GM21737 (cell line): ENCODE measurements at regions not wholly inside any gene's neighbourhood (a gene's known extent, or its start where the extent isn't known, plus 50 kb on each side); places are given as distances from the start of the nearest gene placed in this dataset.
"Not testable (repeated sequence)": the region's sequence is repeated elsewhere in the genome, so short reads cannot be mapped to it uniquely, and the experiment has no call there.

Experiments
- ATAC-seq: cut with Tn5 transposase; IDR thresholded peaks from one replicate; pipeline ENCODE4 v1.9.1; 2021; ENCODE audit warnings: mild to moderate bottlenecking, moderate library complexity; ENCODE audit not compliant: unreplicated experiment

DNA sequence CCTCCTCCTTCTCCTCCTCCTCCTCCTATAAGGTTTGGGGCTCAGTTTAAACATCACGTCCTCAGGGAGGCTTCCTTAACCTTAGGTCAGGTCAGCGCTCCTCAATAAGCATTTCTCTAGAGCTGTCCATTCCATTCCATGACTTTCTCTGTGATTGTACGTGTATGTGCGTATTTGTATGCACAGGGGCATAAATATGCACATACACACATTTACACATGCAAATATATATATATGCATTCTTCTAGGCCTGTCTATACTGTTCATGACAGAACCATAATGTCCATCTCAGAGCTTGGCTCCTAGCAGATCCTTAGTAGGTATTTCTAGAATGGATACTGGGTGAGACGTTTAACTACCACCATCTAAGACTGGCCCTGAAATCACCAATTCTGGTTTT, 258.6 kb downstream of the STIM2 start:
- no peak for ATAC-seq

DNA sequence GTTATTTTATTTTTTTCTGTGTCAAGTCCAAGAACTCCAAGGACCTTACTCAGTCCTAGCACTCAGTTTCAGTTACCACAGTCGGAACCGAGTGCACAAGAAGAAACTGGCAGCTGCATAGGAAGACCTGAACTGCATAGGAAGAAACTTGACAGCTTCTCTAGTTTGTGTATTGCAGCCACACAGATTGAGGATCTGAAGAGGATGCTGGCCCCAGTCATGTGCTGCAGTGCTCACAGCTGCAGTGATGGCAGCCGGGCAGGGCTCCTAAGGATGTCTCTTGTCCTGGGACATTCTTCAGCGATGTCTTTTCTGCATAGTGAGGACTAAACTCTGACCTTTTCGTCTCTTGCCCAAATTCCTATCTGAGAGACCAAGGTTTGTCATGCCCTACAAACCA, 261.2 kb downstream of the STIM2 start:
- no peak for ATAC-seq

DNA sequence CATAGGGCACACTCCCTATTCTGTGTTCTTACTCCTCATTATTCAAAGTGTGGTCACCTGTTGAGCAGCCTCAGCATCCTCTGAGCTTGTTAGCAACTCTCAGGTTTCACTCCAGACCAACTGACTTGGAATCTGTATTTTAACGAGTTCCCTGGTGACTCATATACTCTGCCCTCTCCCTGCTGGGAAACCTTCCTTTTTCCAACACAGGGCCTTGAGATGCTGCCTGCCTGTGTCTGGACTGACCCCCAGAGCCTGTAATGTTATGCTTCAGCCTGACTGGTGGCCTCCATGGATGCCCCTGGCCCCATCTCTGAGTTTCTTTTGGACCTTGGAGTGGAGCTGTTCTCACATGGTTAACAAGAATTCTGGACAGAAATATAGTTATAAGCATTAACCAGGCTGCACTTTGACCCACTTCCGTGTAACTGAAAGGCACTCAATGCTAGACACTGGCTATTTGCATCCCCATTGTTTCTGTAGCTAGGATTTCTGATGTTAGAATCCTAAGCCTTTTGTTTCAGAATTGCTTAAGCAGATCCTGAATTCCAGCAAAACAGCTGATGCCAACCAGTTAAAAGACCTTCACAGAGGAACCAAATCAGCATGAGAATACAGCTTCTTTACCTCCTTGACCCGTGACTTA, 262.6 kb downstream of the STIM2 start:
- no peak for ATAC-seq

DNA sequence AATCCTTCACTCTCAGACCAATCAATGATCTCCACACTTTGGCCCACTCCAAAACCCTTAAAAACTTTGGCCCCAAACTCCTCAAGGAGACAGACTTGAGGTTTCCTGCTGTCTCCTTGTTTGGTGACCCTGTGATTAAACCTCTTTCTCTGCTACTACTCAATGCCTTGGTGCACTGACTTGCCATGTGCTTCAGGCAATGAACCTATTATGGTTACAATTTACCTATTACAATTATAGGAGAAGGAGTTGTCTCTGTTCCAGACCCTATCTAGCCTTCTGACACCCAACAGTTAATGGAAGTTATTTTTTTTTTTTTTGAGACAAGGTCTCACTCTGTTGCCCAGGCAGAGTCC, 263.1 kb downstream of the STIM2 start:
- no peak for ATAC-seq

DNA sequence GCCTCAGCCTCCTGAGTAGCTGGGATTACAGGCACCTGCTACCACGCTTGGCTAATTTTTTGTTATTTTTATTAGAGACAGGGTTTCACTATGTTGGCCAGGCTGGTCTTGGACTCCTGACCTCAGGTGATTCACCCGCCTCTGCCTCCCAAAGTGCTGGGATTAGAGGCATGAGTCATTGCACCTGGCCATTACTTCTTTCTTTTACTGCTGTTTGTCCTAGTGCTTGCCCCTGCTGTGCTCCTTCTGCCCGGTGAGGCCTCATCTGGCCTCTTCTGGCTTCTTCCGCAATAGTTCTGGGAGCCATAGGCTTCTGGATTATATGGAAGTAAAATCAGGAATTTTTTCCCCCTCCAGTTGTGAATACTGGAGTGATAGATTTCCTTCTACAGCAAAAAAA, 266.3 kb downstream of the STIM2 start:
- not testable (repeated sequence) for ATAC-seq

DNA sequence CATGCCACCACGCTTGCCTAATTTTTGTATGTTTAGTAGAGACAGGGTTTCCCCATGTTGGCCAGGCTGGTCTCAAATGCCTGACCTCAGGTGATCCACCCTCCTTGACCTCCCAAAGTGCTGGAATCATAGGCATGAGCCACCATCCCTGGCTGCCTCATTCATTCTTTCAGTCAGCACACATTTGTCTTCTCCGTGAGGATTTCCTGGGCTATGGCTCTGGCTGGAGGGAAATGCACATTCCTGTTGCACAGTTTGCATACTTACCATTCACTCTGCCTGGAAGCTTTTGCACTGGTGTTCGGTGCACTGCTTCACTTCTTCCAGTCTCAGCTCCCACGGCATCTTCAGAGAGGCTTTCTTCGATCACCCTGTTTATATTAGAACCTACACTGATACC, 267.8 kb downstream of the STIM2 start:
- no peak for ATAC-seq

DNA sequence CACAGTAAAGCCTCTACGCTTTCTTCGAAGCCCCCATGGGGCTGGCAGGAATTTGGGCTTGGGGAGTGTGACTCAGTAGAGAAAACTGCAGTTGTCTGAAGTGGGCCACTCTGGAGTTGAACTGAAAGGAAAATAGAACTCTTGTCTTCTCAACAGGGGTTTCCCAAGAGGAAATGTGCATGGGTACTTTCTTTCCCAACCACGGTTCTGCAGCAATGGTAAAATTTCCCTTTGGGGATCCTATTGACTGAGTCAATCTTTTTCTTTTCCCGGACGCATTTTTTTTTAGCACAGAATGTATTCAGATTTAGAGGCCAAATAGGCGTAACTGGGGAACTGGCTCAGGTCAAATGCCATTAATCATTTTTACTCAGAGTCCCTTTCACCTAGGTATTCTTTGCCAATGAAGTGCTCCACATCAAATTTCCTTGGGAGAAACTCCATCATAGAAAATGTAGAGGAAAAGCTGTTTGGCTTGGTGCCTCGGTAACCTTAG, 269.3 kb downstream of the STIM2 start:
- no peak for ATAC-seq

DNA sequence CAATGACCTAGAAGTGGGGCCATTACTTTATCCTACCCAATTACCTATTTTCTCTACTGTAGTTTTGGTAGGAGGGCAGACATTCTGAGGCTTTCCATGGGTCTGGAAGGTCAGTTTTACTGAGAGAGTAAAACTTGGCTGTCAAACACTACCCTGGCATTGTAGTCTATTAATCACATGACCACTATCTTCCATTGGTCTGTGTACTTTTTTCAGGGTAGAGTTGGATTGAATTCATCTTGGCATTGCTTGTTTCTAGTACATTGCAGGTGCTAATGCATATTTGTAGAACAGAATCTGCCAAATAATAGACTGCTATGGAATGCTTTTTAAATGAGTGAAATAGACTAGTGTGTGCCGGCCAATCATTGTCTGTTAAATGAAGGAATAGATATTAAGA, 271.9 kb downstream of the STIM2 start:
- no peak for ATAC-seq

DNA sequence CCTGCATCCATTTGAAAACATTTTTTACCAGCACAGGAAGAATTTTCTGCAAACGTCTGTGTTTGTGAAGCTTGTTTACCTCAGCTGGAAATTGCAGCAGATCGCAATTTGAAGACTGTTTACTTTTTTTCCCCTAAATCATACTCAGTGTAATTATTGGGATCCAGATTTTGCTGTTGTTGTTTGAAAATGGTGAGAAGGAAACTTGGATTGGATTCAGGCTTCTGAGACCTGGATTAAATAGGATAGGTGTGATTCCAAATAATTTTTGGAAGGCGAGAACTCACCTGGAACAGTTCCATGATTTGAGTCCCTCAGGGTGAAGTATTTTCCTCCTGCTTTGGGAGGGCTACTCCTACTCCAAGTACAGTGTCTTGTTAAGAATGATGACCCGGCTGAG, 279.8 kb downstream of the STIM2 start:
- no peak for ATAC-seq

DNA sequence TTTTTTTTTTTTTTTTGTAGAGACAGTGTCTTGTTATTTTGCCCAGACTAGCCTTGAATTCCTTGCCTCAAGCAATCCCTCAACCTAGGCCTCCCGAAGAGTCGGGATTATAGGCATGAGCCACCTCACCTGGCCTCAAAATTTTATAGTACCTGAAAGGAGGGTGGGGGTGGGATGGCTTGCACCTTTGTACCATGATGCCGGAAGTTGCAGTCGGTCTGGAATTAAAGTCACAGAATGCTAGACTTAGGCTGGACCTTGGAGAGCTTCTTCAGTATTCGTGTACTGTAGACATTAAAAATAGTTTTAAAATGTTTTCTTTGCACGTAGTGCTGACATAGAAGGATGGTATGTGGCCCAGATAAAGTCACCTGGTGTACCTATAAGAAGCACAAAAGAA, 280.9 kb downstream of the STIM2 start:
- ATAC-seq = no peak

DNA sequence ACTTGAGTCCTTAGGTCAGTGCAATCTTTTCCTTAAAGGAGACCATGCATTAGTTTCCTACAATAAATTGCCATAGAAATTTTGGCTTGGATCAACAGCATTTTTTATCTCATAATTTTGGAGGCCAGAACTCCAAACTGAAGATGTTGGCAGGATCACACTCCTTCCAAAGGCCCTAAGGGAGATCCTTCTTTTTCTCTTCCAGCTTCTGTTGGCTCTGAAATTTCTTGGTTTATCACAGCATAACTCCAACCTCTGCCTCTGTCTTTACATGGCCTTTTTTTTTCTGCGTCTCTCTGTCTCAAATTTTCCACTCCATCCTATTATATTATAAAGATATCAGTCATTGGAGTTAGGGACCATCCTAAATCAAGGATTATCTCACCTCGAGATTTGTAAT, 282.2 kb downstream of the STIM2 start:
- ATAC-seq = no peak

DNA sequence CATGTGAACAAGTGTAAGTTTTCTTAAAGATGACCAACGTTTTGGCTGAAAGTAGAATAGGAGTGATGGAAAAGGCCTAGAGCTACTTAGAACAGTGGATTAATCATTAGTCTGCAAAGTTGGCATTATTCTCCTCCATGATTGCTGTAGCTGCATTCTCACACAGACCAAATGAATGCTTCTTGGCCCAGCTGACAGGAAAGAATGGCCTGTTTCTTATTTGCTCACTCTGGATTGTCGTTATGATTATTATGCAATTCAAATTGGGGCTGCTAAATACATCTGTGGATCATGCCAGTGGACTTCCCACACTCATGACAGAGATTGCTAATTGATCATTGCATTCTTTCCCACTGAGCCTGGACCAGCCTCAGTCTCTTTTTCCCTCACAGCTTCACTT, 285.0 kb downstream of the STIM2 start:
- ATAC-seq = no peak

DNA sequence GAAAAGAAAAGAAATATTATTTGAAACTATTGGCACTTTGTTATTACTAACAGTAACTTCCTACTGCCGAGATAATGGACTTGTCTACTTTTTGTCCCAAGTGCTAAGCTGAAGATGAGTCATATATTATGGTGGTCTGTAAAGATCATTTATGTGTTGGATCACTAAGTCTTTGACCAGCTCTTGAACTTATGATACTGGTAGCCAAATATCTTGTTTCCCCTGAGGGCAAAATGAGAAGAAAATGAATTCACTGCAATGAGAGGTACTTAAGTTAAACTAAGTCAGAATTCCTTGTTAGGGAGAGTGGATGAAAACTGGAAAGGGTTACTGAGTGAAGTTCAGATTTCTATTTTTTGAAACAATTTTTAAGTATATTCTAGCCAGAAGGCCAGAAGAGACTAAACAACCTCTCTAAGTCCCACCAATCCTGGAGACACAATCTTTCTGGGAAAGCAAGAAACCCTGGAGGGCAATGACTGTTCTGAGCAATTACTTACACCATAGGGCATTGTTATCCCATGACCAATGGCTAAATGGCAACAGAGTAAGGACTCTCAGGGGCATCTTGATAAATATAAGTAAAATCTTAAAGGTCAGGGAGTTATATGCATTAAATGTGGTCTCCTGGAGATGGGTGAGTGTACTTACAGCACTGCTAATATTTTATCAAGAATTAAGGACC, 287.7 kb downstream of the STIM2 start:
- no peak for ATAC-seq

DNA sequence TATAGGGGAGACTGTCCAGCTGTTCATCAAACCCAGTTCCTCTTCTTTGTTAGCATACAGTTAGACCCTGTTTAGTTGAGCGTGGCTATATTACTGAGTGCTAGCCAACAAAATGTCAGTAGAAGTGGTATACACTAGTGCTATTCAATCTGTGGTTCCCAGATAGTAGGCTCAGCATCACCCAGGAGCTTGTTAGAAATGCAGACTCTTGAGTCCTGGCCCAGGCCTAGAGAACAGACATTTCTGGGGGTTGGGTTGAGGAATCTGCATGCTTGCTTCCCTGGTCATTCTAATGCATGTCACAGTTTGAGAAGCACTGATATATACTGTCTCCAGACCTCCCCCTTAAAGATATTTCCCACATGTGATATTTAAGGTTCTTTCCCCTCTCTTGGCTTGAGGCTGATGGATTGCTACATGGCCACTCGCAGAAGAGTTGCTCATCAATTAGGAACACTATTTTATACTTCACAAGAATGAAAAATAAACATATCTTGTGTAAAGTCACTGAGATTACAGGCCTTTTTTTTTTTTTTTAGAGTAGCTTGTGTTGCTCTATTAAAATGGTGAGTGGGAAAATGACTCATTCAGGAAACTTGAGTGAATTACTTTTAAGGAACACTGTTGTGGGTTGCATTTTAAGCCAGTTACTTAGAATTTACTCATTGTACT, 289.0 kb downstream of the STIM2 start:
- no peak for ATAC-seq

DNA sequence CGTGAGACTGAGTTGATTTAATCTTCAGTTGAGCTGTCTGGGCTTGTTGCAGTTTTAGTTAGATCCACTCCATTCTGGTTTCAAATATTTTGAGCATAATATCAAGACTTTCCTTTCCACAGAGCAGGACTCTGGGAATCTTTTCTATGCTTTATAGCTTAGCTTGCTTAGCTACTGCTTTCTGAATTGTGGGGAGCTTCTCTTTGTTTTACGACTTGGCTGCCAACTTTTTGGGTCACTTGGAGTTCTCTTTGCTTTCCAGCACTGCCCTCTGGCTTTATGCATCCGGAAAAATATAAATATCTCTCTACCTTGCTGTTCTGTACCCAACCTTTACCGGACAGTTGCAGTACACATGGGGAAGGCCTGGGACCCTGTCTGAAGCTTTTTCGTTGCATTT, 292.1 kb downstream of the STIM2 start:
- ATAC-seq = no peak

DNA sequence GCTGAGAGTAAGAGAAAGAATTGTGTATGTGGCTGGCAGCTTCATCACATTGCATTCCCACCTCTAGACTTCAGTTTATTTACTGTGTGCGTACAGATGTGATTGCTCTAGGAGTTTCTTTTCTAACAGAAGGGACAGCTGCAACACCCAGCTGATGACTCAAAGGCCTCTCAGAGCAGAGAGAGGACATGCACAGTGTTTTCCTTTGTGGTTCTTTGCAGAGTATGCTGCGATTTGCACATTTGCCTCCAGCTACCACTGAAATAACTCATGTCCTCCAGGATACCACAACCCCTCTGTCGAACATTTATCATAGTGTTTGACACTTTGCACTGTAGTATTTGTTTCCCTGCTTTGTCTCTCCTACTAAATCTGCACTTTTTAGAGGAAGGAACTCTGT, 294.1 kb downstream of the STIM2 start:
- no peak for ATAC-seq

DNA sequence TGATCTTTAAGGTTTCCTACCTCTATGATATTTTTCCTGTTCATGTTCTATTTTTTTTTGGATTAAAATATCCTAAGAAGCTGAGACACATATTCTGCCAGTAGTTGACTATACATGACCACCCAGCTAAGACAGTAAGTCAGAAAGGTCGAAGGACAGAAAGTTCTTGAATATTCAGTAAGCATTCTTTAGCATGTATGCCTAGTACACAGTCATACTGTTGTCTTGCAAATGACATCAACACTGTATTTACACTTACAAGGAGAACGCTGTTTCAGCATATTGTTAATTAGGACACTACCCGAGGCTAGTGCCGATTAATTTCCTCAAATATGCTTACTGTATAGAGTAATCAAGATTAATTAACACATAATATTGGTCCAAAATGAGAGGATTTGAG, 300.6 kb downstream of the STIM2 start:
- no peak for ATAC-seq

DNA sequence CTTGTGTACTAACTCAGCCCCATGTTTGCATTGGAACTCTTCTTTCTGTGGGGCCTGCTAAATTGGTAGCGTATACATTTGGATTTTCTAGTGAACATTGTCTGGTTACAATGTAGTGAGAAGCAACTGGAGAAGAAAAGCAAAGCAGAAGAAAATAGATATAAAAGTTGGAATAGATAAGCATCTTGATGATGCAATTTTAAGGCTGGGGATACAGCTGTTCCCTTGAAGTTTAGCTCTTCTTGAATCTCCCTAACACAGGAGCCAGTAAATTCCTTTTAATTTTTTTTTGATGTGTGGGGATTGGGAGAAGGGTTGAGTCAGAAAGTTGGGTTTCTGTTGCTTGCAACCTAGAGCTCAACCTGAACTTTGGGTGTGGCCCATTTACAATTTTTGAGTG, 308.1 kb downstream of the STIM2 start:
- ATAC-seq = no peak

DNA sequence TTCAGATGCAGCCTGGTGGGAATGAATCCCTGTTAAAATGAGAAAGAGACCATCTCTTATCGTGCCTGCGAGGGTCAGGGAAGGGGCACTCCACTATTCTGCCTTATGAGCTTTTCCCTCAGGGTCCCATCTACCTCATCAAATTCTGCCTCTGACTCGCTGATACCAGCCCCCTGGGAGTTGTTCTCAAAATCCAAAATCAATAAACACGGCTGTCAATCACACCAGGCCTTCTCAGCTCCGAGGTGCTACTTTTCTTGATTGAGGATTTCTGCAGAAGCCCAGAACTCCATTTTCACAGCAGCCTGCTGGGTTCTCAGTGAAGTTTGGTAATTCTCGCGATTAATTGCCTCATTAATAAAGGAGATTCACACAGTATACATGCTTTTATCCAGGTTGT, 312.6 kb downstream of the STIM2 start:
- no peak for ATAC-seq

DNA sequence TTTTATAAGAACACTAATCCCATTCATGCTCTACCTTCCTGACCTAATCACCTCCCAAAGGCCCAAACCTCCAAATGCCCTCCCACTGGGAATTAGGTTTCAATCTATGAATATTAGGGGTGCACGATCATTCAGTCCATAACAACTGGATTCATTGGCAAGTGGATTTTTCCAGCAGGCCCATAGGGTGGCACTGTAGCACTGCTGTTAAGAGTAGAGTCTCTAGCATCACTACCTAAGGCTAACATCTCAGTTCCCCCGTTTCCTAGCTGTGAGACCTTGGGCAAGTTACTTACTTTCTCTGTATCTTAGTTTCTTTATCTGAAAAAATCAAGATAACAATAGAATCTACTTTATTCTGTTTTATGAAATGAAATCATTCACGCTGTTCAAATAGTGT, 315.8 kb downstream of the STIM2 start:
- ATAC-seq = no peak

DNA sequence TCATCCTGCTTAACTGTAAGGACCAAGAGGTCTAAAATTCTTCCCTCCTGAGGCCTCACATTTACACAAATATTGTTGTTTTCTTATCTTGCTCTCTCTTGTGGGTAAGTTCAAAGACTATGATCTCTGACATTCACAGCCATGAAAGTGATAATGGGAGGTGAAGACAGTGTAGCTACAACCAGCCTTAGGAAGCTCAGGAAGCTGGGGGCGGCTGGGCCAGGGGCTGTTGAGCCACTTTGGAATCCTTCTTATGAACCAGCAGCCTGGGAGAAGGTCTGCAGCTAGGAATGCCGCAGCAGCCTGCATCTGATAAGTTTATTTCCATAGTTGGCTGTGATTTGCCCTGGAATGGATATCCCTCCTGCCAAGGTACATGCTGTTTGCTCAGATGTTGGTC, 316.2 kb downstream of the STIM2 start:
- no peak for ATAC-seq

DNA sequence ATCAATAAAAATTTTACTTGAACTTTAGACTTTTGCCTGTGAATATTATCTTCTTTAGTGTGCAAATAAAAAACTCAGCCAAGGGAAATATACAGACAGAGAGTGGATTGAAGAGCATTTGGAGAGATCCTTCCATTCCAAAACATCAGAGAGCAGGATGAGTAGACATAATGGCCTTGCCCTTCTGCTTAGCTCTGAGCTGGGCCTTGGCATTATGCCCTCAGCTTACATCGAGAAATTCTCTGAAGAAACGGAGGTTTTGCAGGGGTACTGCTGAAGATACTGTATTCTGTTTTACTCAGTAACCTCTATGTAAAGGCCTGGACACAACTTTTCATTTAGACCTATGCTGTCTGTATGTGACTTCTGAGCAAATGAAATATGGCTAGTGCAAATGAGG, 317.4 kb downstream of the STIM2 start:
- no peak for ATAC-seq
